ENCODE measurements at regions not wholly inside any gene's neighbourhood (a gene's known extent, or its start where the extent isn't known, plus 50 kb on each side); places are given as distances from the start of the nearest gene placed in this dataset.

- TF ChIP-seq ZNF274 (IDR thresholded peaks at IDR 0.05; ENCODE audit: low read depth, low read length) (no peak), POLR2A (IDR thresholded peaks at IDR 0.05; ENCODE audit: borderline replicate concordance, extremely low read depth, insufficient read depth, insufficient read length) (no peak), ATF3 (IDR thresholded peaks at IDR 0.05) (no peak), FOSL1 (IDR thresholded peaks at IDR 0.05; ENCODE audit: low read depth) (no peak), ZFX (IDR thresholded peaks at IDR 0.05) (no peak), EZH2 (IDR thresholded peaks at IDR 0.05) (no peak)
- H3K27ac ChIP-seq (ENCODE audit: low read depth, low read length): no peak overlapping the region
- intact Hi-C loops (cut with micrococcal nuclease): no loop called here
- 0 out of 2 replicates have a peak, but pooled peaks cover 4% of the 10 kb centered on the region for H3K79me2 ChIP-seq (ENCODE audit: insufficient read depth, low read length)
- no peak overlapping the region for H3K9ac ChIP-seq (ENCODE audit: low read length)
- H2AFZ ChIP-seq (ENCODE audit: low read depth, low read length, poor library complexity, severe bottlenecking): no peak overlapping the region
- H3K9me3 ChIP-seq (ENCODE audit: control insufficient read depth in 1 of 2, insufficient read depth in 1 of 2, low read depth in 1 of 2, low read length in 2 of 2): no peaks in the 10 kb centered on the region
- H3K9me2 ChIP-seq (ENCODE audit: insufficient read depth): no peaks in the 10 kb centered on the region
- ChIA-PET CTCF (no interaction called here), RAD21 (ENCODE audit: low non-redundant PET in 1 of 2, low total read pairs in 2 of 2, uncharacterized antibody in 2 of 2, unreplicated experiment in 2 of 2) (no interaction called here), POLR2A (no interaction called here)
- ATAC-seq (no peak), DNase-seq (ENCODE audit: low read depth, low spot score) (no peak)
- BruUV-seq (replicated peaks): no TSS peak
- H3K36me3 ChIP-seq (ENCODE audit: control insufficient read depth in 1 of 2, insufficient read depth in 2 of 2, low read length in 2 of 2): no peaks in the 10 kb centered on the region
- peaks cover 5 to 12% of the 10 kb centered on the region in 2 experiments for H3K4me1 ChIP-seq (ENCODE audit: control insufficient read depth in 1 of 2, insufficient read depth in 2 of 2, low read length in 2 of 2)
- no peak overlapping the region for H3K4me3 ChIP-seq (replicated peaks in 1 of 2; ENCODE audit: low read depth in 1 of 2, low read length in 2 of 2)
- no peaks in the 10 kb centered on the region for H4K20me1 ChIP-seq (ENCODE audit: insufficient read depth)
- no peaks in the 10 kb centered on the region for H3K27me3 ChIP-seq (ENCODE audit: insufficient read depth, low read length)
- no peak overlapping the region for H3K4me2 ChIP-seq (ENCODE audit: low read length)
Measured at GRCh38 chr2:134148172-134148571, 105.7 kb upstream of the MGAT5 start.

- H3K36me3 ChIP-seq (ENCODE audit: control insufficient read depth in 1 of 2, insufficient read depth in 2 of 2, low read length in 2 of 2): no peaks in the 10 kb centered on the region
- H3K4me2 ChIP-seq (ENCODE audit: low read length): no peak overlapping the region
- H3K4me1 ChIP-seq (ENCODE audit: control insufficient read depth in 1 of 2, insufficient read depth in 2 of 2, low read length in 2 of 2): peaks cover 0 to 4% of the 10 kb centered on the region in 2 experiments; a peak in 1 of 4 replicates
- no peaks in the 10 kb centered on the region for H3K27me3 ChIP-seq (ENCODE audit: insufficient read depth, low read length)
- no peak overlapping the region for H2AFZ ChIP-seq (ENCODE audit: low read depth, low read length, poor library complexity, severe bottlenecking)
- no peaks in the 10 kb centered on the region for H4K20me1 ChIP-seq (ENCODE audit: insufficient read depth)
- no peak for ATAC-seq
- H3K9me3 ChIP-seq (ENCODE audit: control insufficient read depth in 1 of 2, insufficient read depth in 1 of 2, low read depth in 1 of 2, low read length in 2 of 2): no peaks in the 10 kb centered on the region
- H3K79me2 ChIP-seq (ENCODE audit: insufficient read depth, low read length): 0 out of 2 replicates have a peak, but pooled peaks cover 4% of the 10 kb centered on the region
- ChIA-PET RAD21 (ENCODE audit: low non-redundant PET in 1 of 2, low total read pairs in 2 of 2, uncharacterized antibody in 2 of 2, unreplicated experiment in 2 of 2) (no interaction called here), POLR2A (interaction anchor here (1.1 kb wide), 1 partner anchor 9 kb away, joined by 3 read pairs; no protein-coding TSS in a partner anchor), CTCF (no interaction called here)
- no peak for TF ChIP-seq RAD21 (IDR thresholded peaks at IDR 0.05; ENCODE audit: low read depth)
- no peak for TF ChIP-seq SRF (IDR thresholded peaks at IDR 0.05; ENCODE audit: low read depth)
- no peak for TF ChIP-seq TCF7L2 (IDR thresholded peaks at IDR 0.05; ENCODE audit: borderline replicate concordance, extremely low read depth, insufficient read depth, insufficient read length)
- TF ChIP-seq CTCF (IDR thresholded peaks at IDR 0.05 in 2 of 3, conservative IDR thresholded peaks at IDR 0.05 in 1 of 3; ENCODE audit: borderline replicate concordance in 1 of 3, insufficient read depth in 1 of 3, low read depth in 2 of 3, low read length in 2 of 3): no peak
- no peak for TF ChIP-seq FOSL1 (IDR thresholded peaks at IDR 0.05; ENCODE audit: low read depth)
- no peak for TF ChIP-seq EGR1 (IDR thresholded peaks at IDR 0.05; ENCODE audit: low read depth)
- no peak for TF ChIP-seq POLR2A (IDR thresholded peaks at IDR 0.05; ENCODE audit: borderline replicate concordance, extremely low read depth, insufficient read depth, insufficient read length)
- no peak for TF ChIP-seq MAX (IDR thresholded peaks at IDR 0.05)
- no peak for TF ChIP-seq JUND (IDR thresholded peaks at IDR 0.05)
- no peak for TF ChIP-seq ZNF274 (IDR thresholded peaks at IDR 0.05; ENCODE audit: low read depth, low read length)
- TF ChIP-seq ZFX (IDR thresholded peaks at IDR 0.05): no peak
- no peak for TF ChIP-seq YY1 (IDR thresholded peaks at IDR 0.05; ENCODE audit: extremely low read depth, insufficient replicate concordance, low read depth, low read length)
- intact Hi-C loops (cut with micrococcal nuclease): no loop called here
- no peak overlapping the region for H3K4me3 ChIP-seq (replicated peaks in 1 of 2; ENCODE audit: low read depth in 1 of 2, low read length in 2 of 2)
- no peaks in the 10 kb centered on the region for H3K9me2 ChIP-seq (ENCODE audit: insufficient read depth)
- H3K9ac ChIP-seq (ENCODE audit: low read length): no peak overlapping the region
- no TSS peak for BruUV-seq (replicated peaks)
- no peak overlapping the region for H3K27ac ChIP-seq (ENCODE audit: low read depth, low read length)
- no peak for DNase-seq (ENCODE audit: low read depth, low spot score)
Measured at GRCh38 chr2:134148843-134149472, 104.9 kb upstream of the MGAT5 start.
